Left cardiac atrium (tissue), 4 donors: ENCODE measurements at regions not wholly inside any gene's neighbourhood (a gene's known extent, or its start where the extent isn't known, plus 50 kb on each side); places are given as distances from the start of the nearest gene placed in this dataset.
A peak's percentile ranks its signal among the peaks of the same experiment; 100 is the strongest.
"Not testable (repeated sequence)": the region's sequence is repeated elsewhere in the genome, so short reads cannot be mapped to it uniquely, and the experiment has no call there.

Experiments
- ATAC-seq, 2 donors: fragments of 200-7000 bp; cut with Tn5 transposase; one replicate each; pipeline ENCODE4 v1.9.1; 2020; ENCODE audit warnings: mild to moderate bottlenecking in 2 of 2, moderate library complexity in 2 of 2
- DNase-seq: peaks from one replicate; pipeline ENCODE4 v3.0.0-alpha.2; 2020
- intact Hi-C, 2 donors: fragments of 100-400 bp; cut with DNase I; formaldehyde crosslinking; loops; one replicate each; pipeline versions ENCODE4 v1.14.1 to v1.15.1; 2022 to 2023
- donor health status: DM: no; HTN: yes; CAD: no.
- donor health status: DM: no; HTN: yes; CAD: no; lungs with severe emphysema.
- donor health status: DM: yes; HTN: yes; CAD: no.
- donor health status: Dilated cardiomyopathy.

- intact Hi-C loops = no loop called here
- DNase-seq (no peak), ATAC-seq (no peak)
These were observed 1736.2 kb downstream of the SLITRK5 start for GRCh38 chr13:89407357-89407756.

GRCh38 chr13:89432997-89433396 lies 1761.8 kb downstream of the SLITRK5 start:
- intact Hi-C loops = no loop called here
- DNase-seq (no peak), ATAC-seq (no peak)

- DNase-seq, intact Hi-C loops, ATAC-seq: not testable (repeated sequence)
These were observed 1763.5 kb downstream of the SLITRK5 start for GRCh38 chr13:89434624-89435023.

GRCh38 chr13:89454681-89455080 lies 1783.5 kb downstream of the SLITRK5 start:
- no peak for ATAC-seq
- no peak for DNase-seq
- intact Hi-C loops = no loop called here

GRCh38 chr13:89455225-89455624 lies 1784.1 kb downstream of the SLITRK5 start:
- DNase-seq (no peak), ATAC-seq (no peak)
- intact Hi-C loops = no loop called here

- no peak for ATAC-seq
- no peak for DNase-seq
- intact Hi-C loops = no loop called here
These were observed 1784.6 kb downstream of the SLITRK5 start for GRCh38 chr13:89455741-89456140.

- intact Hi-C loops = no loop called here
- DNase-seq (no peak), ATAC-seq (no peak)
These were observed 1786.8 kb downstream of the SLITRK5 start for GRCh38 chr13:89457977-89458376.

GRCh38 chr13:89458456-89458855 lies 1787.3 kb downstream of the SLITRK5 start:
- intact Hi-C loops = no loop called here
- no peak for ATAC-seq
- no peak for DNase-seq

- intact Hi-C loops, DNase-seq, ATAC-seq: not testable (repeated sequence)
These were observed 1789.7 kb downstream of the SLITRK5 start for GRCh38 chr13:89460895-89461294.

GRCh38 chr13:89465366-89465765 lies 1794.2 kb downstream of the SLITRK5 start:
- DNase-seq (no peak), ATAC-seq (no peak)
- intact Hi-C loops = no loop called here

GRCh38 chr13:89468081-89468480 lies 1796.9 kb downstream of the SLITRK5 start:
- ATAC-seq (no peak), DNase-seq (no peak)
- intact Hi-C loops = no loop called here

GRCh38 chr13:89470901-89471300 lies 1799.7 kb downstream of the SLITRK5 start:
- intact Hi-C loops = no loop called here
- DNase-seq (no peak), ATAC-seq (no peak)

- no peak for ATAC-seq
- intact Hi-C loops = no loop called here
- no peak for DNase-seq
These were observed 1803.3 kb downstream of the SLITRK5 start for GRCh38 chr13:89474432-89474831.

- ATAC-seq (no peak), DNase-seq (no peak)
- intact Hi-C loops = no loop called here
These were observed 1814.9 kb downstream of the SLITRK5 start for GRCh38 chr13:89486065-89486464.

GRCh38 chr13:89486709-89487108 lies 1815.5 kb downstream of the SLITRK5 start:
- intact Hi-C loops = no loop called here
- DNase-seq (no peak), ATAC-seq (no peak)

GRCh38 chr13:89490661-89491060 lies 1819.5 kb downstream of the SLITRK5 start:
- DNase-seq = no peak

GRCh38 chr13:89496478-89496877 lies 1825.3 kb downstream of the SLITRK5 start:
- DNase-seq = no peak
- no peak for ATAC-seq
- intact Hi-C loops = no loop called here

More at GRCh38 chr13:89490661-89491060, 1819.5 kb downstream of the SLITRK5 start:
- ATAC-seq = no peak
- intact Hi-C loops = no loop called here

GRCh38 chr13:89497658-89498057 lies 1826.5 kb downstream of the SLITRK5 start:
- no peak for DNase-seq
- intact Hi-C loops = no loop called here
- no peak for ATAC-seq

- intact Hi-C loops = no loop called here
- DNase-seq (no peak), ATAC-seq (no peak)
These were observed 1831.1 kb downstream of the SLITRK5 start for GRCh38 chr13:89502286-89502685.

- intact Hi-C loops = no loop called here
- no peak for DNase-seq
- peak; percentile 14 to 34 for ATAC-seq
These were observed 1832.8 kb upstream of the MIR17HG start for GRCh38 chr13:89514534-89515312.

- ATAC-seq (no peak), DNase-seq (no peak)
- intact Hi-C loops = no loop called here
These were observed 1831.5 kb upstream of the MIR17HG start for GRCh38 chr13:89515948-89516347.
